Stimulated activated CD8-positive, alpha-beta memory T cell treated with anti-CD3 and anti-CD28 coated beads, Interleukin-2, amount 100 ng/mL, for 48 hours (primary cell): ENCODE measurements at regions not wholly inside any gene's neighbourhood (a gene's known extent, or its start where the extent isn't known, plus 50 kb on each side); places are given as distances from the start of the nearest gene placed in this dataset.
"Not testable (repeated sequence)": the region's sequence is repeated elsewhere in the genome, so short reads cannot be mapped to it uniquely, and the experiment has no call there.

Experiments used
- DNase-seq, 2 donors: peaks; one replicate each; pipeline ENCODE4 v3.0.0-alpha.2; 2020; ENCODE audit warnings: low read depth in 2 of 2

DNA sequence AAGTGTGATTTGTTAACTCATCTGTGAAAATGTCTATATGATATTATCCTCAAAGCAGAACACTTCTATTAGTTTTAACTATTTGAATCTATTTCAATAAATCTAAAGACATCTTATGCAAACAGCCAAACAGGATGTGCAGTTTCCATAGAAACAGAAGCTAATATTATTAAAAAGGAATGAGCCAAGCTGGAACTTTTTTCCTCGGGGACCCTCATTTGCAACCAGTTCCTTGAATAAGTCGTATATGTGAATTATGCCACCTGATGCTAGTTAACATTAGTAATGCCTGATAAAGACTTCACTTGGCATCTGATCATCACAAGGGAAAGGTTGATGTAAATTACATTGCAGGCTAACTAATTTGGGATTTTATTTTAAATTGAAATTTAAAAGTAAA, 216.9 kb upstream of the SMLR1 start:
- no peak for DNase-seq

DNA sequence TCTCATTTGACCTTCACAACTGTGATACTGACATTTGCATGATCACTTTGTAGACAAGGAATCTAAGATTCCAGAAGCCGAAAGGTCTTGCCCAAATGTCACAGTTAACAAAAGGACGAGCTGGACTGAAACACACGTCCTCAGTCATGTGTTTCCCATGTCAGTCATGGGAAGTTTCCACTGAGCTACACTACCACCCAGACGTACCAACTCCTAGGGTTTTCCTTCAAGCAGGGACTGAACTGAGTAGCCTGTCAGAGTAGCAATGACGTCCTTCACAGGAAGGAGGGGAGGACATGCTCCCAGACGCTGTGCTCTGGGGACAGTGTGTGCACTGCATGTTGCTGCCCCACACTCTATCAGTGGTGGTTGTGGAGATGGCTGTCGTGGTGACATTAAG, 215.8 kb upstream of the SMLR1 start:
- DNase-seq = no peak

DNA sequence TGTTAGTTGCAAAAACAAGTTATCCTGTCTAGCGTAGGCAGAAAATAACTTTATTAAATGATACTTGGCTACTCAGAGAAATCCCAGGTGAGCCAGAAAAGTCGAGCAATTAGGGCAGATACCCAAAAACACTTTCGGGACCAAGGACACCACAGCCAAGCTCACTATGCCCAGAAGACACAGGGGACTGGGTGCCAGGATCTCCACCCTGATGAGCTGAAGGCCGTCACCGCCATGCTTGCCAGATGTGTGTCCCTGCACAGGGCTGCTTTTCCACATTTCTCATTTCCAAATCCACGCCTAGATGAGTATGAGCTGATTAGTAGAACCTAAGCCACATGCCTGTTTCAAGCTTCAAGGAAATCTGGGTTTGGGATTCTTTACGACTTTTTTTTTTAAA, 214.0 kb upstream of the SMLR1 start:
- no peak for DNase-seq

DNA sequence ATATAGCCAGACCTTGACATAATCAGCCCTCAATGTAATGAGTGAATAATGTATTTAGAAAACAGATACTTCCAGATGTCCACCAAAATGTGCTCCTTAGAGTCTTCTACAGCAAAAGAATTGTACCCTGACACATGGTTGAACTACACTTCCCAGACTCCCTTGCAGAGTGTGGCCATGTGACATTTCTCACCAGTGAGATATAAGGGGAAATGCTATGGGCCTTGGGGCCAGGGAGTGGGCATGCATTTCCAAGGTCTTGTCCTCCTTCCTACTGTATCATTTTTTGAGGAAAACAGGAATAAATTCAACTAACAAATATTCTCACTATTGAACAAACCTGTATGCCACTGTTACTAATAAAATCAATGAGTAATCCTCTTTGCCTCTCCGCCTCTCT, 211.4 kb upstream of the SMLR1 start:
- DNase-seq = no peak

DNA sequence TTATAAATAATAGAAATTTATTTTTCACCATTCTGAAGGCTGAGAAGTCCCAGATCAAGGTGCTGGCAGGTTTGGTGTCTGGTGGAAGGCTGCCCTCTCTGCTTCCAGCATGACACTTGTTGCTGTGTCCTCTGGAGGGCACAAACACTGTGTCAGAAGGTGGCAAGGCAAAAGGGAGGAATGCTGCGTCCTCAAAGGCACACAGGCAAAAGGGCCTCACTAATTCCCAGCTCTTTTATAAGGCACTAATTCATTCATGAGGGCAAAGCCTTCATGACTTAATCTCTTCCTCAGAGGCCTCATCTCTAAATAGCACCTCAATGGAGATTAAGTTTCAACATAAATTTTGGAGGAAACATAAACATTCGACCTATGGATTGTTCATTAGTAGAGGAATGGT, 209.5 kb upstream of the SMLR1 start:
- DNase-seq = no peak

DNA sequence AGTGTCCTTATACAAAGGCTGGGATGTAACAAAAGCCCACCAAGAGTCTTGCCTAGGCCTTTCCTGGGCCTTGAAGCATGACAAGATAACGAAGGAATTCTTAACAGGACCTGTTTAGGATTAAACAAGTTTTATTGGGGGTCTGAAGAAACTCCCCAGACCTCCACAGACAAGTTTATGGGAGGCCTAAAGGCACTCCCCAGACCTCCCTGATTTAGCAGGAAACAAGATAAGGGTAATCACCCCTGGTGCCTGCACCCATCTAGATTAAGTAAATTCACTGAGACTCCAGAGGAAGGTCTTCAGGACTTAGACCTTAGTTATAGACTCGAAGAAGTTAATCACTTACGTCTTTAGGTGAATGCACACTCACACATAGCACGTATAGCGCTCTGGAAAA, 208.4 kb upstream of the SMLR1 start:
- not testable (repeated sequence) for DNase-seq

DNA sequence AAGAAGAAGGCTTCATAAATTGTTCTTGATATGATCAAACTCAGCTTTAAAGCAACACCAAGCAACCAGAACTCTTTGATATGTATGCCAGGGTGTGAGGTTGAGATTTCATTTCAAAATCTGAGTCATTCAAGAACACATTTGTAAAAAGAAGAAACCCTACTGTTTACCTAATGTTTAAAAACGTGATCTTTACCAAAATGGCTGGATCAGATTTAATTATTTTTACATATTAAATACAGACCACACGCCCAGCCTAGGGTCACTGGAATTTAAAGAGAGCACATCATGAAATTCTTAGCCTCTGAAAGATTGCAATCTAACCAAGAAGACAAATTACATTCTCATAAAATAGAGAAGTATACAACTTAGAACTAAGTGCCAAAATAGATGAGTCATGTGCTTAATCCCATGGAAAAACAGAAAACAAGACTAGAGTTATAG, 206.8 kb upstream of the SMLR1 start:
- no peak for DNase-seq

DNA sequence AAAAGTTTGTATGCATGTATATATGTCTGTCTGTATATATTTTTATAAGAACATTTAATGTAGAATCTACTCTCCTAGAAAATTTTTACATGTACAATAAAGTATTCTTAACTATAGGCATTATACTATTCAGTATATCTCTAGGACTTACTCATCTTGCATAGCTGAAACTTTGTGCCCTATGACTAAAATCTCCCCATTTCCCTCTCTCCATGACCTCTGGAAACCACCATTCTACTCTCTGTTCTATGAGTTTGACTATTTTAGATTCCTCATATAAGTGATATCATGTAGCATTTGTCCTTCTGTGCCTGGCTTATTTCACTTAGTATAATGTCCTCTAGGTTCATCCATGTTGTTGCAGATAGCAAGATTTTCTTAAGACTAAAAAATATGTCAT, 205.1 kb upstream of the SMLR1 start:
- no peak for DNase-seq

DNA sequence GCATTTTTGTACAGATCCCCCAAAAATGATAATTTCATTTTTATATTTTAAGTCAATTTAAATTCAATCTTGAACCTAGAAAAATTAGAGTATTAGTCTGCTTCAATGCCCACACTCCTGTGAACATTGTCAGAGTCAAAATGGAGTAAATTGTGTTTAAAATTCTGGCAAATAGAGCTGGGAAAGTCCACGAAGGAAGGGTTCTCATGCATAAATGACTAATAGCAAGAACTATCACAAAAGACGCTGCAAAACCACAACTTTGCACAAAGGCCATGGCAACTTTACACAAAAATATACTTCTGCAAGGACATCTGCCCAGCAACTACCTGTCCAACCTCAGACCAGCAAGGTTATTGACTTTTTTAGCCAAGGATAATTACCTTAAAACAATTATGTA, 203.2 kb upstream of the SMLR1 start:
- DNase-seq = no peak

DNA sequence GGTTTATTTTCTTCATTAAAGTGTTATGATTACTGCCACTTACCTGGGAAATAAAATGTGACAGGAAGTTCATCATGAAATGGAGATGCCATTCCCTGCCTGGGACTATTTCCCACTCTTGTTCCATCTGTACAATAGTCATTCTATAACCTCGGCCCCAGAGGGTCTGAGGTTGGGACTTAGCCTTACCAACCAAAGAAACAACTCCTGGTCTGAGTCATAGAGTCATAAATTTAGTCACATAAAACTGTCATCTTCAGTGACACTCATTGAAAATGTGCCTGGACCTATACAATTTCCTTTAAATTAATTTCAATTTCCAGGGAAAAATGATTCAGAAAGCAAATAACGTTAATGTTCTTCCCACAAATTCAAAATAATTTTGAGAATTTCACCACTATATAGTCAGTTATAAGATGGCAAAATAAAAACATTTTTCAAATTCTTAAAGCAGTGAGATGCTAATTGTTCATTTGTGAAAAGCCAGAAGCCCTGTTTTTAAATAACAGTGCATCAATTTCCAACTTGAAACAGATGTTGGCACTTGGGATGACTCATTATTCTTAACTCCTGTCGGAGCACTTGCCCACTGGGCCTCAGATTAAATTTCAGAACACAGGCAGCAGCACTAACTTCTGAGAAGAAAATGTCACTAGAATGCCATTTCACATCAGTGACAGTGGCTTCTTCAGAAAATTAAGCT, 201.2 kb upstream of the SMLR1 start:
- no peak for DNase-seq

DNA sequence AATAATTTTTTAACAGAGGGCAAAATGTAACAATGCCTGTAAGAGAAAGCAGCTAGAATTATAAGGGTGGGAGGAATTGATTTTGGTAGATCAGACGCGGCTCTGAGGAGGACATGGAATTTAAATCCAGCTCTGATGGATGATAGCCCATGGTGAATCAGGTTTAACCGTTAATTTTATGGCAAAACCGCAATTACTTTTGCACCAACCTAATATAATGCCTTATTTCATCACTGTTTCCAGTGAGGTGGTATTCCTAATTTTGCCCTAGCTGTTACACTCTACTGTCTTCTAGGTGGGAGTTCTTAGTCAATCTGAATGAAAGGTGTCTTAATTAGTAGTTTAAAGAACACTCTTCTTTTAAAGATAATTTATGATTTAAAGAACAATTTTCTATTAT, 198.3 kb upstream of the SMLR1 start:
- DNase-seq = no peak

DNA sequence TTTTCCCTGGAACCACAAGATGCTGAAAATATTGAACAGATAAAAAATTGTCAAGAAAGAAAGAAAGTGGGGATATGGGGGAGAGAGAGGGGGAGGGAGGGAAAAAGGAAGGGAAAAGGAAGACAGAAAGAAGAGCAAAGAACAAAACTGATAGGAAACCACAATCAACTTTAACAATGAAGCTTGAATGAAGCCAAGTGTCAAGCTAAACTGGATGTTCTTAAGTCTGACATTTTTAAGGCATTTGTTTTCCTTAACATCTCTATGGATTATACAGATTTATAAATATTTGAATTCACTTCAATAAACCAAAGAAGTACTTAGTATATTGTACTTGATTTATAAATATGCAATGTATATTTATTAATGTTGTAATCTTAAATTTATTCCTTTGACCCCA, 197.6 kb upstream of the SMLR1 start:
- no peak for DNase-seq

DNA sequence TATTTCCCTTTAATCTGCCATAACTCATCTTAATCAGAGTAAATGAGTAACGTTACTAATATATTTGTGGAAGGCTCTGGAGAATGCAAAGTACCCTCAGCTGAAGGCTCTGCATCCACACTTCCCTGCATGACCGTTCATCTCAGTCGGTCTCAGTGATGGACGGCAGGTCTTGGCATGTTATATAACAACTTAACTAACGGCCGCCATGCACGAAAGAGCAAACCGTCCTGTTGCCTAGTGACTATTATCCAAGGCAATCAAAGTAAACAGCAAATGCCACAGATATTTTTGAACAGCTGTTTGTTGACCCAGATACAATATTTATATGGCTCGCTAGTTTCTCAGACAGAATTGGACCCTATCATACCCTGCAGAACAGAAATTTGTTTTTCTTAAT, 194.9 kb upstream of the SMLR1 start:
- DNase-seq = no peak

DNA sequence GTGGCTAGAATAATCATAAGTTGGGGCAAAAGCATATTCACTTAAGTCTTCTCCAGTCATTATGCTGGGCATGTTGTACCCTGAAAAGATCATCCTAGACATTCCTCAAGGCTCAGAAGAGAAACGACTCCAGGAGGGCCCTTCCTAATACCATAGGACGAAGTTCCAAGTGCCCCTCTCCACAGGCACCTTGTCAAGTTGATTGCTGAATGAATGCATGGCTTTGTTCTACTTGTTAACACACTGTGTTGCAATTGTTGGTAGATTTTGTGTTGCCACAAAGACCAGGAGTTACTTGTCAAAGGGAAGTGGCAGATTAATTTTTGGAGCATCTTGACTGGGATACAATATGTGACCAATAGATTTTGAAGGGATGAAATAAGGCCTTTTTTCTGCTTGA, 194.3 kb upstream of the SMLR1 start:
- no peak for DNase-seq

DNA sequence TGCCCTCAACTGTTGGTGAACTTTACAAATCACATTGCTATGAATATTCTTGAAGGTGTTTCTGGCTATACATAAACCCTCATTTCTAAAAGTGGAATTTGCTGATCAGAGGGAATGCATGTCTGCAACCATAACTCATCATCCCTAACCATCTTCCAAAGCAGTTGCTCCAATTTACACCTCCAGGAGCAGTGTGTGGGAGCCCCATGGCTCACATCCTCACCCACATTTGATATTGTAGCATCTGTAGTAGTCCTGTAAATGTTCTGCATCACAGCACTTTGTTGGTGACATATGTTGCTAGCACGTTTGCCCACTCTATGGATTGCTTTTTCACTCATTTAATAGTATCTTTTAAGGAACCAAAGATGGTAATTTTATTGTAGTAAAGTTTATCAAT, 183.8 kb upstream of the SMLR1 start:
- DNase-seq = no peak

DNA sequence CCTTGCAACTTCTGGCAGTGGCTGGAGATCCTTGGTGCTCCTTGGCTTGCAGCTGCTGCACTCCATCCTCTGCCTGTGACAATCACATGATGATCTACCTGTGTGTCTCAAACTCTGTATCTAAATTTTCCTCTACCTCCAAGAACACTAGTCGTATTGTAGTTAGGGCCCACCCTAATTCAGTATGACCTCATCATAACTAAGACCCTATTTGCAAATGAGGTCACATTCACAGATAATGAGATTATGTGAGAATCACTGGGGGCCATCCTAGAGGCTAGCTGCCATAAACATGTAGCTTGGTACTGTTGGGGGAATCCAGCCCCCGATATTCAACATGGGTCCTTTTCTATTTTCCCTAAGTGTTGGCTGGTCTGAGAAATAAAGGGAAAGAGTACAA, 183.0 kb upstream of the SMLR1 start:
- no peak for DNase-seq

DNA sequence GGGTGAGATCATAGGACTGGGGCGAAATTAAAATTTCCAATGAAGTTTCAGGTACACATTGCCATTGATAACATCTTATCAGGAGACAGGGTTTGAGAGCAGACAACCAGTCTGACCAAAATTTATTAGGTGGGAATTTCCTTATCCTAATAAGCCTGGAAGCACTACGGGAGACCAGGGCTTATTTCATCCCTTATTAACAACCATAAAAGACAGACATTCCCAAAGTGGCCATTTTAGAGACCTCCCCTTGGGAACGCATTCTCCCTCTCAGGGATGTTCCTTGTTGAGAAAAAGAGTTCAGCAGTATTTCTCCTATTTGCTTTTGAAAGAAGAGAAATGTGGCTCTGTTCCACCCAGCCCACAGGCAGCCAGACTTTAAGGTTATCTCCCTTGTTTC, 182.4 kb upstream of the SMLR1 start:
- not testable (repeated sequence) for DNase-seq

DNA sequence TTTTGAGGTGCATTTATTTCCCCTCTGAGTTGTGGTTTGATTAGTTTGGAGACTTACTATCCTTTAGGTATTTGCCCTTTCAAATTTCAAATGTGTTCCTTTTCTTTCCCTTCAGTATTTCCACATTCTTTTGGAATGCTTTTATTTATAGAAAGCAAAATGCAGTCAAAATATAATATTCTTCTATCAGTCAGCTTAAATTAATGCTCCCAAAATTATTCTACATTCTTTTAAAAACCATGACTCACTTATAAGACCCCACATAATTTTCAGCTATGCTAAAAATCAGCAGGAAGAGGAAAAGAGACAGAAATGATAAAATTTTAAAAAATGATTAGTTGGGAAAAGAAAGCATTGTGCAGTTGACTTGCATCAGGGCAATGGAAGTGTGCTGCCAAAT, 180.0 kb upstream of the SMLR1 start:
- DNase-seq = no peak

DNA sequence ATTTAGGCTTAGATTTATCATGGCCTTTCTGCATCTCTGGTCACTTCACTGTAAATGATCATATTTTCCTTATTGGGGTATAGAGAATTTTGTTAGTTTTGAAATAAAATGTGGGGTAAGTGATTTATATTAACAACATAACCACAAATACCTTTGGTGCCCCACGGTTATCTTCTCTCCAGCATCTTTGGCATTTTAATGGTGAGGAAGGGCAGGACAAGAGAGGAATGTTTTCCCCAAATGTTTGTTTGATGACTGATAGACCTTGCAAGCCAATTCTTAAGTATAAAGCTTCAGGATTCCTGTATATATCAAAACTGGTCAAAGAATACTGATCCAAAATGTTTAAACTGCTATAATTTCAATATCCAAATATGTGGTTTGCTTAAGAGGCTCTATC, 171.6 kb upstream of the SMLR1 start:
- no peak for DNase-seq

DNA sequence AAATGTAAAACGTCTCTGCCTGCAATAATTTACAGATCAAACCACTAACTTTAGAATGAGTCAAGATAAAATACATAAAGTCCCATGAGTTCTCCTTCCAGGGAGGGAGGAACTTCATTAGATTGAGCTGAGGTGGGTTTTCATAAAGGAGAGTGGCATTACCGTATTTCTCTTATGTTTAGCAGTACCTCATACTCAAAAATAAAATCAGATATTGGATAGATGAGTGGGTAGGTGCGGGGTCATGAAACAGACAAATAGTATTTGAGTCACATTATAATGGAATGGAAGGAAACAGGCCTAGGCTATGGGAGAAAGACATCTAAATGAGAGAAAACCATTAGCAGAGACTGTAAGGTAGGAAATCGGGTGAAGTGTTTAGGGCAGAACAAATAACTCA, 166.1 kb upstream of the SMLR1 start:
- no peak for DNase-seq

DNA sequence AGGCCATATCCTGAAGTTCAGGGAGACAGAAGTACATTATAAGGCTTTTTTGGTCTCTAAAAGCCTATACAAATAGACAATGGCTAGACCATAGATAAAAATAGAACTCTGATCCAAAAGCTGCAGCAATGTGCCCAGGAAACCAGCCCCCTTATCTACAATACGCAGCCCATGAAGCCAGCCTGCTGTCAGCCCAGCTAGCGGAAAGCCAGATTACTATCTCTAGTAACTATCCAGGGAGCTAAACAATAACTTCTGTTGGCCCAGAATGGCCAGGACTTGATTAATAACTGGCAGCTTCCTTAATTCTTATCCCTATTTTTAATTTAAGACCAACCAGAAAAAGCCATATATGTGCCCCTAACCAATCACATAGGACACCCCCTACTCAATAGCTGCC, 160.4 kb upstream of the SMLR1 start:
- no peak for DNase-seq

DNA sequence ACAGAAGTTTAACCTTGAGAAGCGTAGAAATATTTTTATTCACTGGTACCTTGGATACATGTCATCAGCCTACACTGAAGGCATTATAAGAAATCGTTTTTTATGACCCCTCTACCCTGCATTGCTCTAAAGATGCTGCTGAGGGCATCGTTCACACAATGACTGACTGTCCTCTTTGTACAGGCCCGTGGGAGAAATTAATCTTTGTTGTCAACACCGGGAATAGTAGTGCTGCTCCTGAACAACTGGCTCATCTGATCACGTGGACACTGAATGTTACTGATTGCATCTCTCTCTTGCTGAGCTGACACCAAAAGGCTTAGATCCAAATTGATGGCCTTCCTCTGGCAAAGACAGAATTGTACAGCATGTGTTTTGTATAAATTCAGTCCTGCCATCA, 157.1 kb upstream of the SMLR1 start:
- no peak for DNase-seq

DNA sequence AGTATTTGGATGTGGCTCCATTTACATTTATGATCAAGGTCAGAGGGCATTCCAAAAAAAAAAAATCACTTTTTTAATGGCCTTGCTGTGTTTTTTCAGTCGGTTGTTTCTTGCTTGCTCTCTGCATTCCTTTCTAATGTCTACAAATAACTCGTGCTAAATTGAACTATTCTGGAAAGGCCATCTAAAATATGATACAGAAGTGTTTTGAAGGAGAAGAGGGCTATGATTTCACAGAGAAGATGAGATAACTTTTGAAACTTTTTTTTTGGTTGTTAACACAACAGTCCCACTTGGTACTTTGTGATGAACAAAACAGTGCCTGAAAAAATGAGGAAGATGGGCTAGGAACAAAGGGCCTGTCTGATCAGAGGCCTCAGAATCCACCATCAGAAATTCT, 156.1 kb upstream of the SMLR1 start:
- no peak for DNase-seq

DNA sequence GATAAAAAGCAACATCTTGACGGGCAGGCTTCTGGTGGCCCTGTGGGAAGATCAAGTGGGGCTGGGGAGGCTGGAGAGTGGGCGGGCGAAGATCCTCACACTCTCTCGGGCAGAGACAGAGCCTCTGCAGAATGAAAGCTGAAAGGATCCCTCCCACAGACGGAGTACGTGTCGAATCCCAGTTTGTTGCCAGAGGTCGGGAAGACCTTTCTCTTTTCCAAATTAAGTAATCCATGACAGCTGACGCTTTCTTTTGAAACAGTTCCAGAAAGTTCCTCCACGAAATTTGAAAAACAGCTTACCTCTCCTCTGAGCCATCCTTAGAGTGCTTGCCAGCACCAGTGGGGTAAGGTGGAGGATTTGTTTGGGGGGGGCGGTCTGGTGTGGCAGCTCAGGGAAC, 155.6 kb upstream of the SMLR1 start:
- no peak for DNase-seq

DNA sequence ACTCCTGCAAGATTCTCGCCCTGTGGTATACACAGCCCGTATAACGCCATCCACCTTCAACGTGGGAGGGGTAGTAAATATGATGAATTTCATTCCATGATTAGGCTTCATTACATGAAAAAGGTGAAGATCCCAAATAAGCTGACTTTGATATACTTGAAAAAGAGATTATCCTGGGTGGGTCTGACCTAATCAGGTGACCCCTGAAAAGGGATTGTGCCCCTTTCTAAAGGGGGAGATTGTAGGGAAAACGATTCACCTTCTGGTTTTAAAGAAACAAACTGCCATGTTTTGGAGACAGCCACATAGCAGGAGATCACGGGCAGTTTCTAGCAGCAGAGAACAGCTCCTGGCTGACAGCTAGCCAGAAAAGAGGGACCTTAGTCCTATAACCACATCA, 155.1 kb upstream of the SMLR1 start:
- DNase-seq = no peak
